Neural cell (in vitro differentiated cells): ENCODE measurements at regions not wholly inside any gene's neighbourhood (a gene's known extent, or its start where the extent isn't known, plus 50 kb on each side); places are given as distances from the start of the nearest gene placed in this dataset.

Source experiments
- H2AFZ ChIP-seq: fragments of 200-600, 300-800 bp; sonication (generic), shearing (Covaris generic); 2 replicates; pipeline ENCODE4 v1.6.0; 2014; ENCODE audit warnings: low read depth, mild to moderate bottlenecking, antibody characterized with exemption, low read length, moderate library complexity
- H3F3A ChIP-seq: fragments of 200-600 bp; shearing (Covaris generic); 2 replicates; pipeline ENCODE4 v1.6.1; 2016; ENCODE audit warnings: mild to moderate bottlenecking, moderate library complexity, mixed read lengths, antibody characterized with exemption, low read length; ENCODE audit not compliant: insufficient read depth, poor library complexity, severe bottlenecking
- H3K27ac ChIP-seq: fragments of 200-600, 300-800 bp; sonication (generic), shearing (Covaris generic); 2 replicates; pipeline ENCODE4 v1.5.1; 2014; ENCODE audit warnings: mild to moderate bottlenecking, low read length, moderate library complexity
- H3K27me3 ChIP-seq: fragments of 300-800, 200-600 bp; sonication (generic), shearing (Covaris generic); 2 replicates; pipeline ENCODE4 v1.6.0; 2014; ENCODE audit warnings: mild to moderate bottlenecking, low read depth, low read length, moderate library complexity; ENCODE audit not compliant: insufficient read depth
- H3K36me3 ChIP-seq: fragments of 300-800, 200-600 bp; sonication (generic), shearing (Covaris generic); 2 replicates; pipeline ENCODE4 v1.5.1; 2014; ENCODE audit warnings: mild to moderate bottlenecking, antibody characterized with exemption, low read length, moderate library complexity; ENCODE audit not compliant: insufficient read depth
- H3K4me2 ChIP-seq: fragments of 300-800, 200-600 bp; sonication (generic), shearing (Covaris generic); 2 replicates; pipeline ENCODE4 v1.6.0; 2014; ENCODE audit warnings: mild to moderate bottlenecking, low read length
- H3K4me3 ChIP-seq: fragments of 300-800, 200-600 bp; sonication (generic), shearing (Covaris generic); 2 replicates; pipeline ENCODE4 v1.5.1; 2014; ENCODE audit warnings: mild to moderate bottlenecking, low read length, moderate library complexity
- H3K79me2 ChIP-seq: fragments of 200-600 bp; shearing (Covaris generic); replicated peaks from 2 replicates; pipeline ENCODE4 v1.6.0; 2014; ENCODE audit warnings: mild to moderate bottlenecking, low read length, moderate library complexity; ENCODE audit not compliant: insufficient read depth
- H3K9ac ChIP-seq: fragments of 300-800, 200-600 bp; sonication (generic), shearing (Covaris generic); 2 replicates; pipeline ENCODE4 v1.6.1; 2016; ENCODE audit warnings: mild to moderate bottlenecking, low read length, mixed read lengths
- H3K9me2 ChIP-seq: fragments of 200-600 bp; shearing (Covaris generic); 2 replicates; pipeline ENCODE4 v1.6.1; 2016; ENCODE audit warnings: mild to moderate bottlenecking, low read length, mixed read lengths; ENCODE audit not compliant: insufficient read depth
- H3K9me3 ChIP-seq: fragments of 200-600, 300-800 bp; sonication (generic), shearing (Covaris generic); 2 replicates; pipeline ENCODE4 v1.6.1; 2016; ENCODE audit warnings: mild to moderate bottlenecking, mixed run types, low read length, moderate library complexity, mixed read lengths
- H4K20me1 ChIP-seq: fragments of 200-600 bp; shearing (Covaris generic); 2 replicates; pipeline ENCODE4 v1.6.1; 2016; ENCODE audit warnings: mild to moderate bottlenecking, mixed run types; ENCODE audit not compliant: insufficient read depth
- EP300 ChIP-seq: fragments of 450-650 bp; conservative IDR thresholded peaks from 2 replicates; pipeline ENCODE4 v1.6.1; 2014; ENCODE audit warnings: antibody characterized with exemption, mild to moderate bottlenecking, moderate library complexity; ENCODE audit not compliant: poor library complexity, severe bottlenecking
- EZH2 ChIP-seq: fragments of 200-600, 300-800 bp; shearing (Covaris generic), sonication (generic); IDR thresholded peaks from 2 replicates; pipeline ENCODE4 v1.6.1; 2014; ENCODE audit warnings: antibody characterized with exemption, low read length, borderline replicate concordance, mild to moderate bottlenecking; ENCODE audit not compliant: insufficient read depth, poor library complexity, severe bottlenecking
- MXI1 ChIP-seq: fragments of 450-650 bp; conservative IDR thresholded peaks from 2 replicates; pipeline ENCODE4 v1.6.1; 2014; ENCODE audit warnings: antibody characterized with exemption, mild to moderate bottlenecking; ENCODE audit not compliant: poor library complexity, severe bottlenecking
- POLR2AphosphoS5 ChIP-seq: IDR thresholded peaks from 2 replicates; pipeline ENCODE4 v1.6.1; 2012
- RAD21 ChIP-seq: fragments of 450-650 bp; conservative IDR thresholded peaks from 2 replicates; pipeline ENCODE4 v1.6.1; 2014; ENCODE audit warnings: antibody characterized with exemption, mild to moderate bottlenecking, moderate library complexity
- REST ChIP-seq: IDR thresholded peaks from 2 replicates; pipeline ENCODE4 v1.6.1; 2012; ENCODE audit warnings: borderline replicate concordance
- SMC3 ChIP-seq: fragments of 450-650 bp; conservative IDR thresholded peaks from 2 replicates; pipeline ENCODE4 v1.6.1; 2014; ENCODE audit warnings: antibody characterized with exemption, mild to moderate bottlenecking, moderate library complexity; ENCODE audit not compliant: poor library complexity
- TAF1 ChIP-seq: IDR thresholded peaks from 2 replicates; pipeline ENCODE4 v1.6.1; 2012; ENCODE audit warnings: low read depth
- TF ChIP-seq, protein P1 (sequence below): fragments of 450-650 bp; IDR thresholded peaks from 2 replicates; pipeline ENCODE4 v1.5.1; 2014; ENCODE audit warnings: antibody characterized with exemption, mild to moderate bottlenecking, moderate library complexity; ENCODE audit not compliant: poor library complexity, severe bottlenecking

DNA sequence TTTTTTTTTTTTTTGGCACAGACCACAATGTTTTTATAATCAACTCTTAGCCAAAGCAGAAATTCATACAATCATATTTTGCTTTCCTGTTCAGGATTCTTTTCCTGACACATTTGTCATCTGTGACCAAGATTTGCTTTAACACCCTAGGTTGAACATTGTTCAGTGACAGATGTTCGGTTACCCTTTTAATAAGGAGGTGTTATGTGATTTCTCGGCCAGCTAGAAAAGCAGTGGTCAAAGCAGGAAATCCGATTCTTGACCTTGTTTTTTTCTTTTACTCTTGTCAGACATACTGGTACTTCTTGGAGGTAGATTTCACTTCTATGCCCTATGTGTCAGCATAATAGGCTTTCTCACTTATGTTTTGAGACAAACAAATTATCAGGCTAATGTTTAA lies 335.3 kb upstream of the ACTBL2 start:
- H3K27me3 ChIP-seq, result no peaks in the 10 kb centered on the region
- no peaks in the 10 kb centered on the region for H3K9me3 ChIP-seq
- H3K36me3 ChIP-seq, result no peaks in the 10 kb centered on the region
- H3K4me3 ChIP-seq, result no peak overlapping the region
- H3K27ac ChIP-seq, result no peak overlapping the region
- H2AFZ ChIP-seq, result no peak overlapping the region
- no peaks in the 10 kb centered on the region for H3K79me2 ChIP-seq
- no peak overlapping the region for H3K9ac ChIP-seq
- no peaks in the 10 kb centered on the region for H3K9me2 ChIP-seq
- H4K20me1 ChIP-seq, result no peaks in the 10 kb centered on the region
- no peak overlapping the region for H3K4me2 ChIP-seq
- TF ChIP-seq RAD21 (no peak), EP300 (no peak), POLR2AphosphoS5 (no peak), SMC3 (no peak), TAF1 (no peak), REST (no peak), EZH2 (no peak), MXI1 (no peak)
- TF ChIP-seq, protein P1, sequence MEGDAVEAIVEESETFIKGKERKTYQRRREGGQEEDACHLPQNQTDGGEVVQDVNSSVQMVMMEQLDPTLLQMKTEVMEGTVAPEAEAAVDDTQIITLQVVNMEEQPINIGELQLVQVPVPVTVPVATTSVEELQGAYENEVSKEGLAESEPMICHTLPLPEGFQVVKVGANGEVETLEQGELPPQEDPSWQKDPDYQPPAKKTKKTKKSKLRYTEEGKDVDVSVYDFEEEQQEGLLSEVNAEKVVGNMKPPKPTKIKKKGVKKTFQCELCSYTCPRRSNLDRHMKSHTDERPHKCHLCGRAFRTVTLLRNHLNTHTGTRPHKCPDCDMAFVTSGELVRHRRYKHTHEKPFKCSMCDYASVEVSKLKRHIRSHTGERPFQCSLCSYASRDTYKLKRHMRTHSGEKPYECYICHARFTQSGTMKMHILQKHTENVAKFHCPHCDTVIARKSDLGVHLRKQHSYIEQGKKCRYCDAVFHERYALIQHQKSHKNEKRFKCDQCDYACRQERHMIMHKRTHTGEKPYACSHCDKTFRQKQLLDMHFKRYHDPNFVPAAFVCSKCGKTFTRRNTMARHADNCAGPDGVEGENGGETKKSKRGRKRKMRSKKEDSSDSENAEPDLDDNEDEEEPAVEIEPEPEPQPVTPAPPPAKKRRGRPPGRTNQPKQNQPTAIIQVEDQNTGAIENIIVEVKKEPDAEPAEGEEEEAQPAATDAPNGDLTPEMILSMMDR, result no peak
- no peaks in the 10 kb centered on the region for H3F3A ChIP-seq

DNA sequence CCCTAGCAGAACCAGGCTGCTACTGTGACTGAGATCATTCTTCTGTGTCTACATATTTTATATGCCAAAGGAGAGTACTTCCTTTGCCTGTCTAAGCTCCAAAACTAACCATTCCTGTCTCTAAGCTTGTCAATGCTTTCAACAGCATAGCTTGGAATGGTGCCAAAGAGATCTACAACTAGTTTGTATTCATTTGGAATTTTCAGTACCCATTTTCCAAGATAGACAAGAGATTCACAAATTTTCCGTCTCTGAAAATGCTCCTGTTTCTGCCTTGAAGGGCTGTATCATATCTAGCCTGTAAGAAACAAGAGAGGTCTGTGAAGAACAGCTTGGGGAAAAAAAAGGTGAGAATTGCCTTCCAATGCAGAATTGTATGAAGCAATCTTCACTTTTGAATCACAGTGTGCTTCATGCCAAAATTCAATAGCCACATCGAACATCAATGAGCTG lies 334.4 kb upstream of the ACTBL2 start:
- H3K4me3 ChIP-seq, result no peak overlapping the region
- H3K27ac ChIP-seq, result no peak overlapping the region
- no peaks in the 10 kb centered on the region for H4K20me1 ChIP-seq
- H2AFZ ChIP-seq, result no peak overlapping the region
- no peak overlapping the region for H3K4me2 ChIP-seq
- no peaks in the 10 kb centered on the region for H3F3A ChIP-seq
- H3K9me3 ChIP-seq, result no peaks in the 10 kb centered on the region
- H3K79me2 ChIP-seq, result no peaks in the 10 kb centered on the region
- H3K27me3 ChIP-seq, result no peaks in the 10 kb centered on the region
- H3K9me2 ChIP-seq, result no peaks in the 10 kb centered on the region
- H3K9ac ChIP-seq, result no peak overlapping the region
- TF ChIP-seq EZH2 (no peak), EP300 (no peak), REST (no peak), MXI1 (no peak), TAF1 (no peak)
- no peaks in the 10 kb centered on the region for H3K36me3 ChIP-seq
